ENCODE measurements at regions not wholly inside any gene's neighbourhood (a gene's known extent, or its start where the extent isn't known, plus 50 kb on each side); places are given as distances from the start of the nearest gene placed in this dataset.

- no peak for TF ChIP-seq ZNF318 (CRISPR knock-in tag; IDR thresholded peaks at IDR 0.05)
Observed at GRCh38 chr4:22246847-22247246, 269.0 kb downstream of the ADGRA3 start (continued).

DNA sequence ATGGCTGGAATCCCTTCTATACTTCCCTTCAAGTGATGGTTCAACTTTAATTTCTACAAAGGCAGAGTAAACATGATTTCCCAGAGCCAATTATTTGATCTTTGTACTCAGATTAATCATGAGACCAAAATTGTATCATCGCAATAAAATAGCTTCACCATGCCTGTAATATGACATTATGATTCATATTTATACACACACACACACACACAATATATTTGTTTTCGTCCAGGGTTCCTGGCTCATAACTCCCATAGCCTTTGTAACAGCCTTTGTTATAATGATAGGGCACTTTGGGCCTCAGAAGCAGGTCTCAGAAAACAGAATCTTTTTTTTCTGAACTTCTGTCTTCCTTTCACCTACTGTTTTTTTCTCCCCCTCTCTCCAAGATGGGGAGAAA is 270.6 kb downstream of the ADGRA3 start:
- Histone ChIP-seq H3K27me3 (ENCODE audit: control insufficient read depth in 1 of 2, insufficient read depth in 2 of 2, low read length in 2 of 2) (no peaks in the 10 kb centered on the region), H3K4me2 (ENCODE audit: low read depth, low read length) (no peak overlapping the region), H3K27ac (ENCODE audit: extremely low read length, insufficient read depth, low read length) (no peak overlapping the region), H2AFZ (ENCODE audit: low read length) (no peak overlapping the region), H3K9ac (ENCODE audit: insufficient read depth, low read depth, low read length) (no peak overlapping the region), H3K36me3 (replicated peaks in 1 of 2; ENCODE audit: control insufficient read depth in 1 of 2, insufficient read depth in 2 of 2, low read length in 2 of 2) (no peaks in the 10 kb centered on the region), H4K20me1 (ENCODE audit: insufficient read depth, low read length) (no peaks in the 10 kb centered on the region), H3K4me3 (replicated peaks in 1 of 3; ENCODE audit: insufficient read depth in 1 of 3, low read depth in 2 of 3, low read length in 3 of 3) (no peak overlapping the region), H3K79me2 (ENCODE audit: insufficient read depth, low read length) (no peaks in the 10 kb centered on the region), H3K9me3 (ENCODE audit: low read length) (no peaks in the 10 kb centered on the region), H3K4me1 (ENCODE audit: insufficient read depth, low read length) (no peaks in the 10 kb centered on the region)
- ATAC-seq = no peak
- 15% methylated on average over 2 of the region's 2 CpGs for WGBS (ENCODE audit: low lambda C conversion rate)
- POLR2A ChIA-PET = no interaction called here
- no TSS peak for BruUV-seq (replicated peaks)
- CTCF ChIA-PET (ENCODE audit: low intra/inter-chr PET ratio, low total read pairs) = no interaction called here
- DNase-seq (ENCODE audit: low spot score) = no peak
- intact Hi-C loops (cut with micrococcal nuclease; ENCODE audit: unreplicated experiment) = no loop called here
- in situ Hi-C loops (cut with HindIII; ENCODE audit: extremely low pct_ligation_motif_present, low pct_unique_long_range_greater_than_20kb) = no loop called here
- TF ChIP-seq NONO (IDR thresholded peaks at IDR 0.05) = no peak
- TF ChIP-seq NONO (CRISPR knock-in tag; conservative IDR thresholded peaks at IDR 0.05) = no peak
- TF ChIP-seq ZNF770 (CRISPR knock-in tag; IDR thresholded peaks at IDR 0.05) = no peak
- no peak for TF ChIP-seq STAT6 (CRISPR knock-in tag; IDR thresholded peaks at IDR 0.05; ENCODE audit: borderline replicate concordance)
- no peak for TF ChIP-seq GZF1 (CRISPR knock-in tag; IDR thresholded peaks at IDR 0.05)
- TF ChIP-seq PAX8 (CRISPR knock-in tag; IDR thresholded peaks at IDR 0.05; ENCODE audit: borderline replicate concordance) = no peak
- no peak for TF ChIP-seq EP300 (IDR thresholded peaks at IDR 0.05; ENCODE audit: low read depth in 2 of 2, low read length in 2 of 2)
- no peak for TF ChIP-seq EP300 (CRISPR knock-in tag; IDR thresholded peaks at IDR 0.05; ENCODE audit: borderline replicate concordance)
- no peak for TF ChIP-seq ZNF724P (CRISPR knock-in tag; IDR thresholded peaks at IDR 0.05; ENCODE audit: borderline replicate concordance)
- no peak for TF ChIP-seq KAT2B (IDR thresholded peaks at IDR 0.05; ENCODE audit: borderline replicate concordance, low read depth, low read length)
- no peak for FAIRE-seq
